H1 (cell line): ENCODE measurements at regions not wholly inside any gene's neighbourhood (a gene's known extent, or its start where the extent isn't known, plus 50 kb on each side); places are given as distances from the start of the nearest gene placed in this dataset.

Experiments
- CTCF ChIA-PET: fragments of 300-600 bp; sonication (Branson Sonifier 250); formaldehyde crosslinking; loops from one replicate; lab custom pipeline; 2021; ENCODE audit not compliant: partially characterized antibody; lab: Charles Lee
- POLR2A ChIA-PET: fragments of 300-600 bp; sonication (Branson Sonifier 250); formaldehyde crosslinking; loops from one replicate; lab custom pipeline; 2021; ENCODE audit warnings: inconsistent platforms; ENCODE audit not compliant: partially characterized antibody; lab: Charles Lee
- DNase-seq, 2 experiments: peaks; one replicate each; pipeline versions ENCODE4 v3.0.0 to v3.0.0-alpha.2; 2010 to 2022; ENCODE audit warnings: low spot score in 2 of 2, low read depth in 1 of 2, mixed read lengths in 1 of 2
- FAIRE-seq: peaks from 2 replicates; lab custom pipeline; 2011; peaks lifted over from hg19 to GRCh38; lab: Jason Lieb, UNC
- H2AFZ ChIP-seq: 2 replicates; pipeline ENCODE4 v1.8.1; 2012; ENCODE audit warnings: low read length, inconsistent platforms
- H2AK5ac ChIP-seq: 2 replicates; pipeline ENCODE4 v1.6.1; 2013; ENCODE audit warnings: low read depth, low read length
- H2BK120ac ChIP-seq: replicated peaks from 2 replicates; pipeline ENCODE3; 2013; ENCODE audit warnings: low read depth, low read length, inconsistent platforms
- H2BK12ac ChIP-seq: 2 replicates; pipeline ENCODE4 v1.6.1; 2013; ENCODE audit warnings: low read depth, low read length
- H2BK15ac ChIP-seq: 2 replicates; pipeline ENCODE4 v1.6.1; 2013; ENCODE audit warnings: low read length
- H2BK20ac ChIP-seq: 2 replicates; pipeline ENCODE4 v1.6.1; 2013; ENCODE audit warnings: low read length
- H2BK5ac ChIP-seq: 2 replicates; pipeline ENCODE4 v1.6.1; 2013; ENCODE audit warnings: low read depth, low read length
- H3K14ac ChIP-seq: 2 replicates; pipeline ENCODE4 v1.6.1; 2013; ENCODE audit warnings: inconsistent platforms; ENCODE audit not compliant: insufficient read length
- H3K18ac ChIP-seq: 2 replicates; pipeline ENCODE4 v1.6.1; 2013; ENCODE audit warnings: low read length; ENCODE audit errors: extremely low read depth
- H3K23ac ChIP-seq: 2 replicates; pipeline ENCODE4 v1.6.1; 2013; ENCODE audit warnings: inconsistent platforms; ENCODE audit not compliant: insufficient read length
- H3K23me2 ChIP-seq: 2 replicates; pipeline ENCODE4 v1.6.1; 2013; ENCODE audit warnings: low read depth, low read length
- H3K27ac ChIP-seq: 2 replicates; pipeline ENCODE4 v1.6.1; 2011; ENCODE audit warnings: low read depth, low read length, inconsistent platforms
- H3K27me3 ChIP-seq, 4 experiments: replicated peaks in 1 of 4; 1 replicate in 1 of 4; 2 replicates in 3 of 4; pipeline versions ENCODE4 v1.6.1 to v1.8.1; 2011 to 2013; ENCODE audit warnings: low read length in 3 of 4, mild to moderate bottlenecking in 3 of 4, inconsistent platforms in 2 of 4, mixed read lengths in 2 of 4, moderate library complexity in 1 of 4; ENCODE audit not compliant: control insufficient read depth in 3 of 4, insufficient read depth in 3 of 4; ENCODE audit errors: extremely low read depth in 1 of 4
- H3K36me3 ChIP-seq, 4 experiments: 2 replicates each; pipeline versions ENCODE4 v1.6.1 to v1.8.1; 2011 to 2013; ENCODE audit warnings: mild to moderate bottlenecking in 4 of 4, low read length in 3 of 4, moderate library complexity in 2 of 4, control low read depth in 1 of 4, inconsistent platforms in 1 of 4; ENCODE audit not compliant: insufficient read depth in 4 of 4, control insufficient read depth in 2 of 4
- H3K4ac ChIP-seq: replicated peaks from 2 replicates; pipeline ENCODE3; 2013; ENCODE audit warnings: low read length, low read depth, mixed read lengths, inconsistent platforms; ENCODE audit not compliant: insufficient read length
- H3K4me1 ChIP-seq, 4 experiments: replicated peaks in 1 of 4; 1 replicate in 1 of 4; 2 replicates in 3 of 4; pipeline versions ENCODE4 v1.6.1 to v1.8.1; 2011 to 2013; ENCODE audit warnings: low read length in 3 of 4, inconsistent platforms in 2 of 4, mixed read lengths in 1 of 4; ENCODE audit not compliant: insufficient read depth in 4 of 4, control insufficient read depth in 3 of 4
- H3K4me2 ChIP-seq, 2 experiments: 2 replicates each; pipeline versions ENCODE4 v1.6.1 to v1.8.1; 2011 to 2013; ENCODE audit warnings: low read depth in 2 of 2, low read length in 2 of 2, control low read depth in 1 of 2, inconsistent platforms in 1 of 2, mild to moderate bottlenecking in 1 of 2; ENCODE audit not compliant: insufficient read depth in 1 of 2
- H3K4me3 ChIP-seq, 4 experiments: fragments of 200-600, 300-600 bp in 1 of 4; sonication (generic), shearing (Covaris generic), sonication (Bioruptor Twin) in 1 of 4; 2 replicates each; pipeline versions ENCODE4 v1.5.1 to v1.8.1; 2011 to 2016; ENCODE audit warnings: low read length in 4 of 4, low read depth in 3 of 4, control low read depth in 2 of 4, inconsistent platforms in 2 of 4, mild to moderate bottlenecking in 2 of 4, mixed read lengths in 1 of 4, moderate library complexity in 1 of 4; ENCODE audit not compliant: insufficient read depth in 2 of 4; ENCODE audit errors: extremely low read depth in 1 of 4
- H3K56ac ChIP-seq: replicated peaks from 2 replicates; pipeline ENCODE3; 2013; ENCODE audit warnings: low read depth, mild to moderate bottlenecking, mixed read lengths, low read length, inconsistent platforms; ENCODE audit not compliant: insufficient read length
- H3K79me1 ChIP-seq: 2 replicates; pipeline ENCODE4 v1.6.1; 2013; ENCODE audit warnings: low read depth, low read length, control low read depth
- H3K79me2 ChIP-seq, 2 experiments: 2 replicates each; pipeline versions ENCODE4 v1.6.1 to v1.8.1; 2012 to 2013; ENCODE audit warnings: low read length in 2 of 2, mild to moderate bottlenecking in 2 of 2, inconsistent platforms in 1 of 2; ENCODE audit not compliant: insufficient read depth in 2 of 2, control insufficient read depth in 1 of 2
- H3K9ac ChIP-seq, 4 experiments: replicated peaks in 1 of 4; 1 replicate in 1 of 4; 2 replicates in 3 of 4; pipeline versions ENCODE4 v1.6.1 to v1.8.1; 2011 to 2013; ENCODE audit warnings: low read depth in 3 of 4, low read length in 3 of 4, control low read depth in 2 of 4, mild to moderate bottlenecking in 2 of 4, moderate library complexity in 2 of 4, inconsistent platforms in 1 of 4; ENCODE audit errors: extremely low read depth in 1 of 4
- H3K9me3 ChIP-seq, 2 experiments: 2 replicates each; pipeline versions ENCODE4 v1.6.1 to v1.8.1; 2012 to 2013; ENCODE audit warnings: mild to moderate bottlenecking in 2 of 2, moderate library complexity in 2 of 2, control low read depth in 1 of 2, inconsistent platforms in 1 of 2, low read depth in 1 of 2, low read length in 1 of 2, mixed read lengths in 1 of 2; ENCODE audit not compliant: insufficient read depth in 2 of 2
- H4K20me1 ChIP-seq, 2 experiments: replicated peaks in 1 of 2; 2 replicates each; pipeline versions ENCODE3 to v1.8.1; 2011 to 2013; ENCODE audit warnings: inconsistent platforms in 2 of 2, low read length in 2 of 2, mild to moderate bottlenecking in 1 of 2; ENCODE audit not compliant: insufficient read depth in 2 of 2, control insufficient read depth in 1 of 2
- H4K5ac ChIP-seq: 2 replicates; pipeline ENCODE4 v1.6.1; 2013; ENCODE audit warnings: low read length, low read depth, mixed read lengths, inconsistent platforms; ENCODE audit not compliant: insufficient read length
- H4K8ac ChIP-seq: 2 replicates; pipeline ENCODE4 v1.8.0; 2013; ENCODE audit warnings: mild to moderate bottlenecking, moderate library complexity, low read length, inconsistent platforms; ENCODE audit not compliant: insufficient read depth; ENCODE audit errors: extremely low read depth
- H4K91ac ChIP-seq: replicated peaks from 2 replicates; pipeline ENCODE3; 2013; ENCODE audit warnings: low read length, mixed read lengths, inconsistent platforms; ENCODE audit not compliant: insufficient read length
- ASH2L ChIP-seq: fragments of 200-600, 300-600 bp; sonication (generic); IDR thresholded peaks from one replicate; pipeline ENCODE4 v1.7.1; 2017; ENCODE audit warnings: low read length
- BCL11A ChIP-seq, 2 experiments: IDR thresholded peaks; one replicate each; pipeline ENCODE4 v1.6.1; 2011; ENCODE audit warnings: low read depth in 2 of 2, low read length in 2 of 2, mild to moderate bottlenecking in 2 of 2
- BRCA1 ChIP-seq: IDR thresholded peaks from 2 replicates; pipeline ENCODE4 v1.6.1; 2012; ENCODE audit warnings: low read depth, low read length, improper control_type of control experiment
- HDAC2 ChIP-seq, 2 experiments: fragments of 300-600 bp in 1 of 2; sonication (generic) in 1 of 2; IDR thresholded peaks; 2 replicates each; pipeline ENCODE4 v1.6.1; 2011 to 2012; ENCODE audit warnings: low read depth in 2 of 2, low read length in 2 of 2, mild to moderate bottlenecking in 2 of 2, moderate library complexity in 2 of 2, borderline replicate concordance in 1 of 2, inconsistent platforms in 1 of 2
- KDM5A ChIP-seq: fragments of 200-600 bp; IDR thresholded peaks from 2 replicates; pipeline ENCODE4 v1.7.1; 2012; ENCODE audit warnings: mild to moderate bottlenecking, low read length, inconsistent platforms, mixed read lengths
- MAX ChIP-seq: IDR thresholded peaks from 2 replicates; pipeline ENCODE4 v1.6.1; 2012; ENCODE audit warnings: inconsistent platforms
- PHF8 ChIP-seq: fragments of 200-600 bp; sonication (generic); conservative IDR thresholded peaks from 2 replicates; pipeline ENCODE4 v1.7.1; 2012; ENCODE audit warnings: low read depth, mild to moderate bottlenecking, inconsistent platforms, low read length, moderate library complexity
- POLR2AphosphoS5 ChIP-seq: IDR thresholded peaks from 2 replicates; pipeline ENCODE4 v1.6.1; 2011; ENCODE audit warnings: low read depth, low read length
- SAP30 ChIP-seq: fragments of 300-600 bp; sonication (generic); IDR thresholded peaks from 2 replicates; pipeline ENCODE4 v1.7.1; 2012; ENCODE audit warnings: low read length, moderate library complexity, mild to moderate bottlenecking, inconsistent platforms; ENCODE audit not compliant: insufficient read depth, insufficient replicate concordance
- SP1 ChIP-seq: IDR thresholded peaks from 2 replicates; pipeline ENCODE4 v1.6.1; 2011; ENCODE audit warnings: low read depth, low read length
- SP4 ChIP-seq: IDR thresholded peaks from 2 replicates; pipeline ENCODE4 v1.6.1; 2012; ENCODE audit warnings: low read length, inconsistent platforms
- TAF7 ChIP-seq: optimal IDR thresholded peaks from 2 replicates; pipeline ENCODE3; 2011; ENCODE audit warnings: low read depth, mild to moderate bottlenecking, inconsistent platforms, low read length, moderate library complexity, borderline replicate concordance
- WGBS, 2 experiments: shearing (Covaris generic) in 1 of 2; methylation state at CpG; one replicate each; pipeline versions ENCODE4 v1.1.6 to v1.1.7; 2013 to 2015; ENCODE audit warnings: low lambda C conversion rate in 2 of 2, mixed read lengths in 2 of 2, inconsistent platforms in 1 of 2, low coverage in 1 of 2, missing lambda C conversion rate in 1 of 2; ENCODE audit not compliant: insufficient replicate concordance in 2 of 2, insufficient coverage in 1 of 2, insufficient read length in 1 of 2; ENCODE audit errors: extremely low coverage in 1 of 2, missing lambda C conversion rate in 1 of 2; 5-methylcytosine and 5-hydroxymethylcytosine counted together

- no peak overlapping the region for H3K27ac ChIP-seq
- H2BK120ac ChIP-seq, result no peak overlapping the region
- no peak overlapping the region for H4K5ac ChIP-seq
- H3K4ac ChIP-seq, result no peak overlapping the region
- H3K14ac ChIP-seq, result no peak overlapping the region
- no peaks in the 10 kb centered on the region for H3K27me3 ChIP-seq
- H3K56ac ChIP-seq, result no peak overlapping the region
- 90% methylated on average over 4 of the region's 4 CpGs; no CpG with 5 or more reads in 1 of the 2 experiments for WGBS, 2 experiments
- H2AFZ ChIP-seq, result no peak overlapping the region
- H4K91ac ChIP-seq, result no peak overlapping the region
- no peak overlapping the region for H2BK12ac ChIP-seq
- no peaks in the 10 kb centered on the region for H3K4me1 ChIP-seq
- no peaks in the 10 kb centered on the region for H3K36me3 ChIP-seq
- TF ChIP-seq BRCA1, result no peak
- TF ChIP-seq PHF8, result no peak
- no peak for TF ChIP-seq KDM5A
- no peak for TF ChIP-seq SP4
- TF ChIP-seq MAX, result no peak
- no peak for TF ChIP-seq SAP30
- TF ChIP-seq TAF7, result no peak
- no peak for TF ChIP-seq ASH2L
- TF ChIP-seq BCL11A (IDR thresholded peaks at IDR 0.05; ENCODE audit: low read depth in 2 of 2, low read length in 2 of 2), result no peak
- no peak for TF ChIP-seq SP1
- no peak for TF ChIP-seq POLR2AphosphoS5
- no peak for TF ChIP-seq HDAC2 (IDR thresholded peaks at IDR 0.05; ENCODE audit: borderline replicate concordance in 1 of 2, low read depth in 2 of 2, low read length in 2 of 2)
- TF ChIP-seq, all 59 proteins: peak for 0
- no peaks in the 10 kb centered on the region for H3K79me2 ChIP-seq
- H3K23ac ChIP-seq, result no peak overlapping the region
- no peak overlapping the region for H2BK15ac ChIP-seq
- DNase-seq (no peak), FAIRE-seq (no peak)
- H3K9me3 ChIP-seq, result no peaks in the 10 kb centered on the region
- H3K9ac ChIP-seq, result no peak overlapping the region
- H2BK20ac ChIP-seq, result no peak overlapping the region
- H4K8ac ChIP-seq, result no peak overlapping the region
- H2BK5ac ChIP-seq, result no peak overlapping the region
- H3K23me2 ChIP-seq, result no peaks in the 10 kb centered on the region
- H3K4me2 ChIP-seq, result no peak overlapping the region
- POLR2A ChIA-PET, result no interaction called here
- no peak overlapping the region for H2AK5ac ChIP-seq
- H3K18ac ChIP-seq, result no peak overlapping the region
- CTCF ChIA-PET, result no interaction called here
- H3K4me3 ChIP-seq, result no peak overlapping the region
- H3K79me1 ChIP-seq, result no peaks in the 10 kb centered on the region
- no peaks in the 10 kb centered on the region for H4K20me1 ChIP-seq
These were observed 198.3 kb upstream of the P2RY1 start for GRCh38 chr3:152636651-152637050.
